ENCODE measurements at regions not wholly inside any gene's neighbourhood (a gene's known extent, or its start where the extent isn't known, plus 50 kb on each side); places are given as distances from the start of the nearest gene placed in this dataset.

- TF ChIP-seq, protein P1, sequence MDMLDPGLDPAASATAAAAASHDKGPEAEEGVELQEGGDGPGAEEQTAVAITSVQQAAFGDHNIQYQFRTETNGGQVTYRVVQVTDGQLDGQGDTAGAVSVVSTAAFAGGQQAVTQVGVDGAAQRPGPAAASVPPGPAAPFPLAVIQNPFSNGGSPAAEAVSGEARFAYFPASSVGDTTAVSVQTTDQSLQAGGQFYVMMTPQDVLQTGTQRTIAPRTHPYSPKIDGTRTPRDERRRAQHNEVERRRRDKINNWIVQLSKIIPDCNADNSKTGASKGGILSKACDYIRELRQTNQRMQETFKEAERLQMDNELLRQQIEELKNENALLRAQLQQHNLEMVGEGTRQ (IDR thresholded peaks at IDR 0.05; ENCODE audit: borderline replicate concordance, low read depth, low read length) = no peak
- no peak for TF ChIP-seq EGR1 (IDR thresholded peaks at IDR 0.05; ENCODE audit: borderline replicate concordance in 1 of 2, low read depth in 2 of 2, low read length in 2 of 2)
- no peak for TF ChIP-seq SRF (IDR thresholded peaks at IDR 0.05; ENCODE audit: low read depth in 2 of 2, low read length in 2 of 2)
- no peak for TF ChIP-seq SP1 (IDR thresholded peaks at IDR 0.05; ENCODE audit: low read depth, low read length)
These were observed 355.2 kb downstream of the KCTD8 start for GRCh38 chr4:44093390-44093789.

Data from GM12878 (cell line).